ENCODE measurements at regions not wholly inside any gene's neighbourhood (a gene's known extent, or its start where the extent isn't known, plus 50 kb on each side); places are given as distances from the start of the nearest gene placed in this dataset.

GRCh38 chr10:3625959-3626751, 158.9 kb downstream of the KLF6 start:
- DNase-seq (ENCODE audit: low read depth): no peak

GRCh38 chr10:3624367-3624766, 160.6 kb downstream of the KLF6 start:
- no peak for DNase-seq (ENCODE audit: low read depth)

GRCh38 chr10:3623746-3624145, 161.3 kb downstream of the KLF6 start:
- no peak for DNase-seq (ENCODE audit: low read depth)

GRCh38 chr10:3622845-3623621, 162.0 kb downstream of the KLF6 start:
- DNase-seq (ENCODE audit: low read depth): peak; percentile 15

- DNase-seq (ENCODE audit: low read depth): no peak
Measured at GRCh38 chr10:3622427-3622826, 162.6 kb downstream of the KLF6 start.

GRCh38 chr10:3620818-3621217, 164.2 kb downstream of the KLF6 start:
- DNase-seq (ENCODE audit: low read depth): no peak

GRCh38 chr10:3619241-3619640, 165.8 kb downstream of the KLF6 start:
- DNase-seq (ENCODE audit: low read depth): no peak

- no peak for DNase-seq (ENCODE audit: low read depth)
Measured at GRCh38 chr10:3616880-3617279, 168.1 kb downstream of the KLF6 start.

- no peak for DNase-seq (ENCODE audit: low read depth)
Measured at GRCh38 chr10:3613318-3613717, 171.7 kb downstream of the KLF6 start.

GRCh38 chr10:3612183-3613001, 172.6 kb downstream of the KLF6 start:
- no peak for DNase-seq (ENCODE audit: low read depth)

GRCh38 chr10:3606309-3606708, 178.7 kb downstream of the KLF6 start:
- DNase-seq (ENCODE audit: low read depth): no peak

GRCh38 chr10:3605882-3606281, 179.1 kb downstream of the KLF6 start:
- no peak for DNase-seq (ENCODE audit: low read depth)

GRCh38 chr10:3595736-3596135, 189.3 kb downstream of the KLF6 start:
- DNase-seq (ENCODE audit: low read depth): no peak

- DNase-seq (ENCODE audit: low read depth): no peak
Measured at GRCh38 chr10:3593611-3594010, 191.4 kb downstream of the KLF6 start.

- no peak for DNase-seq (ENCODE audit: low read depth)
Measured at GRCh38 chr10:3592424-3592823, 192.6 kb downstream of the KLF6 start.

- no peak for DNase-seq (ENCODE audit: low read depth)
Measured at GRCh38 chr10:3588816-3589215, 196.2 kb downstream of the KLF6 start.

GRCh38 chr10:3588346-3588745, 196.7 kb downstream of the KLF6 start:
- no peak for DNase-seq (ENCODE audit: low read depth)

GRCh38 chr10:3584926-3585784, 199.9 kb downstream of the KLF6 start:
- no peak for DNase-seq (ENCODE audit: low read depth)

- no peak for DNase-seq (ENCODE audit: low read depth)
Measured at GRCh38 chr10:3580565-3580964, 204.4 kb downstream of the KLF6 start.

- DNase-seq (ENCODE audit: low read depth): no peak
Measured at GRCh38 chr10:3579845-3580244, 205.2 kb downstream of the KLF6 start.

GRCh38 chr10:3578682-3579081, 206.3 kb downstream of the KLF6 start:
- DNase-seq (ENCODE audit: low read depth): no peak

- no peak for DNase-seq (ENCODE audit: low read depth)
Measured at GRCh38 chr10:3578159-3578558, 206.8 kb downstream of the KLF6 start.

All from activated T-cell treated with anti-CD3 and anti-CD28 coated beads for 48 hours (primary cell).